ENCODE measurements at regions not wholly inside any gene's neighbourhood (a gene's known extent, or its start where the extent isn't known, plus 50 kb on each side); places are given as distances from the start of the nearest gene placed in this dataset.

GRCh38 chr21:23732776-23733175 lies 1874.5 kb downstream of the MRPL39 start:
- 80% methylated on average over 1 of the region's 1 CpG for WGBS
- TF ChIP-seq CTCF (IDR thresholded peaks at IDR 0.05; ENCODE audit: low read depth, low read length, missing input control) (no peak), HNF4G (IDR thresholded peaks at IDR 0.05) (no peak), FOXA1 (IDR thresholded peaks at IDR 0.05) (no peak), RXRA (IDR thresholded peaks at IDR 0.05) (no peak), FOXA2 (IDR thresholded peaks at IDR 0.05) (no peak), NR2F2 (IDR thresholded peaks at IDR 0.05) (no peak), TAF1 (conservative IDR thresholded peaks at IDR 0.05) (no peak), SP1 (IDR thresholded peaks at IDR 0.05) (no peak), YY1 (IDR thresholded peaks at IDR 0.05) (no peak), MAX (IDR thresholded peaks at IDR 0.05) (no peak), RAD21 (IDR thresholded peaks at IDR 0.05) (no peak), REST (IDR thresholded peaks at IDR 0.05) (no peak), ZBTB33 (IDR thresholded peaks at IDR 0.05) (no peak), JUND (IDR thresholded peaks at IDR 0.05) (no peak), ATF3 (IDR thresholded peaks at IDR 0.05) (no peak), HNF4A (conservative IDR thresholded peaks at IDR 0.05) (no peak), EGR1 (IDR thresholded peaks at IDR 0.05; ENCODE audit: low read depth in 2 of 2) (no peak), GABPA (IDR thresholded peaks at IDR 0.05 in 1 of 2, conservative IDR thresholded peaks at IDR 0.05 in 1 of 2) (no peak)

More at GRCh38 chr21:23732776-23733175, 1874.5 kb downstream of the MRPL39 start:
- no peak for DNase-seq (ENCODE audit: low spot score)
- H3K9me3 ChIP-seq (ENCODE audit: control insufficient read depth in 4 of 4, low read length in 3 of 4): no peaks in the 10 kb centered on the region
- H3K27ac ChIP-seq (ENCODE audit: low read depth in 1 of 2, low read length in 2 of 2): no peak overlapping the region
- H3K36me3 ChIP-seq (ENCODE audit: control insufficient read depth in 4 of 4, insufficient read depth in 3 of 4, low read depth in 1 of 4, low read length in 3 of 4): no peaks in the 10 kb centered on the region
- no peaks in the 10 kb centered on the region for H3K4me1 ChIP-seq (ENCODE audit: control insufficient read depth in 4 of 4, insufficient read depth in 4 of 4, low read length in 3 of 4)
- no peak overlapping the region for H3K4me3 ChIP-seq (ENCODE audit: low read depth in 1 of 3, low read length in 3 of 3)
- H3K9ac ChIP-seq (ENCODE audit: low read depth in 1 of 2, low read length in 2 of 2): no peak overlapping the region
- no peaks in the 10 kb centered on the region for H3K27me3 ChIP-seq (ENCODE audit: control insufficient read depth in 4 of 4, insufficient read depth in 4 of 4, low read length in 3 of 4)
